ENCODE measurements at regions not wholly inside any gene's neighbourhood (a gene's known extent, or its start where the extent isn't known, plus 50 kb on each side); places are given as distances from the start of the nearest gene placed in this dataset.
A peak's percentile ranks its signal among the peaks of the same experiment; 100 is the strongest.

DNA sequence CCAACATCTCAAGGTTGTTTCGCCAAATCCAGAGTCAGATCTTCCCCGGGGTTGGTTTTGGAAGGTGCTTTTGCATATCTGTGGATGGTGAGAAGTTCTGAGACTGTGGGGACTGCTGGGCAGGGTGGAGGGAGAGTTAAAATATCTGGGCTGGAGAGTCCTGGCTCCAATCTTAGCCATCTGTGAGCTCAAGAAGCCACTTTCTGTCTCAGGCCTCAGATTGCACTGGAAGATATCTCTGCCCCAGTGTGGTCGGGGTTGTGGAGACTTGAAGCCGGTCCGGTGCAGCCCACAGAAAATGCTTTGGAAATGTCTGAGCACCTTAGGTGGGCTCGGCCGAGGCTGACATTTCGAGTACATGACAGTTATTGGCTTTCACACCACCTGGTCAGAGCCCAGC, 72.2 kb upstream of the SFMBT2 start:
- intact Hi-C loops (cut with DNase I, micrococcal nuclease), result no loop called here
- TF ChIP-seq, protein P1, sequence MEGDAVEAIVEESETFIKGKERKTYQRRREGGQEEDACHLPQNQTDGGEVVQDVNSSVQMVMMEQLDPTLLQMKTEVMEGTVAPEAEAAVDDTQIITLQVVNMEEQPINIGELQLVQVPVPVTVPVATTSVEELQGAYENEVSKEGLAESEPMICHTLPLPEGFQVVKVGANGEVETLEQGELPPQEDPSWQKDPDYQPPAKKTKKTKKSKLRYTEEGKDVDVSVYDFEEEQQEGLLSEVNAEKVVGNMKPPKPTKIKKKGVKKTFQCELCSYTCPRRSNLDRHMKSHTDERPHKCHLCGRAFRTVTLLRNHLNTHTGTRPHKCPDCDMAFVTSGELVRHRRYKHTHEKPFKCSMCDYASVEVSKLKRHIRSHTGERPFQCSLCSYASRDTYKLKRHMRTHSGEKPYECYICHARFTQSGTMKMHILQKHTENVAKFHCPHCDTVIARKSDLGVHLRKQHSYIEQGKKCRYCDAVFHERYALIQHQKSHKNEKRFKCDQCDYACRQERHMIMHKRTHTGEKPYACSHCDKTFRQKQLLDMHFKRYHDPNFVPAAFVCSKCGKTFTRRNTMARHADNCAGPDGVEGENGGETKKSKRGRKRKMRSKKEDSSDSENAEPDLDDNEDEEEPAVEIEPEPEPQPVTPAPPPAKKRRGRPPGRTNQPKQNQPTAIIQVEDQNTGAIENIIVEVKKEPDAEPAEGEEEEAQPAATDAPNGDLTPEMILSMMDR (IDR thresholded peaks at IDR 0.05), result no peak
- Histone ChIP-seq H3K4me1 (ENCODE audit: low read depth) (no peaks in the 10 kb centered on the region), H3K36me3 (ENCODE audit: low read depth) (no peaks in the 10 kb centered on the region), H3K9me3 (no peaks in the 10 kb centered on the region), H3K4me3 (no peak overlapping the region)
- no peak for DNase-seq
- ATAC-seq, result no peak

DNA sequence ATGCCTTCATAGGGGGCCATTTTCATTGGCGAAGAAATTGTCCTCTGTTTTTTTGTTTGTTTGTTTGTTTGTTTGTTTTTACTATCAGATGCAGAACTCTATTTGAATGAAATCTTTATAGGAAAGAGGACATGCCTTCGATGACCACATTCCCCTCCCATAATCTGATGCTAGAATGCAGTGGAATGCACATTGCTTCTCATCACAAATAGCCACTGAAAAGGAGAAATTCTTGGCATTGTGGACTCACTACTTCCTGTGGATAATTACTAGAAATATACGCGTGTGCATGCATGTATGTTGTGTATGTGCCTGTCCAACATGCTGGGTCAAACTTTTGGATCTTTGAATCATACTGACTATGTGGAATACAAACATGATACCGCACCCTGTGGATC, 70.5 kb upstream of the SFMBT2 start:
- ATAC-seq, result no peak
- Histone ChIP-seq H3K4me1 (ENCODE audit: low read depth) (no peaks in the 10 kb centered on the region), H3K4me3 (no peak overlapping the region), H3K9me3 (no peaks in the 10 kb centered on the region), H3K36me3 (ENCODE audit: low read depth) (no peaks in the 10 kb centered on the region)
- intact Hi-C loops (cut with DNase I, micrococcal nuclease), result no loop called here
- no peak for DNase-seq
- TF ChIP-seq, protein P1 (IDR thresholded peaks at IDR 0.05), result no peak

DNA sequence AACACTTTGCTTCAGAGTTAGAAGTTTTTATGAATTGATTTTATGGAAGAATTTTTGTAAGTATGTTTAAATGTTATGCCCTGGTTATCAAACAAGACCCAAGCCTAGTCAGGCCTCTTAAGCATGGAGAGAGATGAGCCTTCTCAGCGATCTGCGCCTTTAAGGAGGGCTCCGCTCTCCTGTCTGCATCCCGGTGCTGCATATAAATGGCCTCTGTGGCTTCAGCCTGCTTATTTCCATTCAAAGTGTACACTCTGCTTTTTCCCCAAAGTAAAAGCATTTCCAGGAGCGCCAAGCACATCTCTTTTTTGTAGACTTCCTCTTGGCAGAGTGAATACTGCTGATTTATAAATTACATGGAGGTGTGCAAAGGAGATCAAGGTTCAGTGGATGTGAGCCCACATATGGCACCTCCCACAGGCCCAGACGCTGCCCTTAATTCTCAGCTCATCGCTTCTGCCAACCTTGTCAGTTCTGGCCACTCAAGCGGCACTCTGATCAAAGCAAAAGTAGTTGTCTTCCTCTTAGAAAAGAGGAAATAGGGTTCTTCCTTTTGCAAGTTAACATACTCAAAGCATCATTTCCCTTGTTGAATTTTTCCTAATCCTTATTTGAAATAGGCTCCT, 70.0 kb upstream of the SFMBT2 start:
- H3K36me3 ChIP-seq (ENCODE audit: low read depth), result no peaks in the 10 kb centered on the region
- no peak for DNase-seq
- intact Hi-C loops (cut with DNase I, micrococcal nuclease), result no loop called here
- TF ChIP-seq, protein P1 (IDR thresholded peaks at IDR 0.05), result no peak
- no peaks in the 10 kb centered on the region for H3K4me1 ChIP-seq (ENCODE audit: low read depth)
- peak; percentile 50 for ATAC-seq
- H3K4me3 ChIP-seq, result no peak overlapping the region
- H3K9me3 ChIP-seq, result no peaks in the 10 kb centered on the region

DNA sequence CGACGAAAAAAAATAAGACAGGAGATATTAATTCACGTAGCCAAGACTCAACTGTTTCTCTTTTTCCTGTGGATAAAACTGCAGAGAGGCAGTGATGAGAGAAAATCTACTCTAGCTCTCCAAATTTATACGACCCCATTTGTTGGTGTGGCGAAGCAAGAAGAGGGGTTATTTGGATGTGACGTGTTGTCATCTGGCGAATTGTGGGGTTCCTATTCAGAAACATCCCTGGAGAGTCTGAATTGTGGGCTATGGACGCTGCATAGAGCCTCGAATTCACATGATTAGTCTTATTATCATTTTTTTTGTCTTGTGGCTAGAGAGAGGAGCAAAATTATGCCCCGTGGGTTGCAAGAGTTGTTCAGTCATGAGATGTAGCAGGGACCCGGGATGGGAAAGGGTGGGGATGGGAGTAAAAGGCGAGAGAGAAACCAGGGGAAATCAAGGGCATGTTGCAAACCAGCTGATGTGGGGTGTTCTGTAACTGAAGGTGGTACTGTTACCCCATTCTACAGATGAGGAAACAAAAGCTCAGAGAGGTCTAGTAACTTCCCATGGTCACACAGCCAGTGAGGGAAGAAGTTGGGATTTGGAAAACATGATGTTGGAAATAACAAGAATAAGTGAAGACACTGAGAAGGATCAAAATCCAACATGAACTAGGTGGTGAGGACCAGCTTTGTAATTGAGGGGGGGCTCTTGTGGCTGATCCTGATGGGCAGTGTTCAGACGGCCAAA, 69.2 kb upstream of the SFMBT2 start:
- Histone ChIP-seq H3K36me3 (ENCODE audit: low read depth) (no peaks in the 10 kb centered on the region), H3K4me3 (no peak overlapping the region), H3K9me3 (no peaks in the 10 kb centered on the region), H3K4me1 (ENCODE audit: low read depth) (no peaks in the 10 kb centered on the region)
- intact Hi-C loops (cut with DNase I, micrococcal nuclease), result no loop called here
- TF ChIP-seq, protein P1 (IDR thresholded peaks at IDR 0.05), result no peak
- ATAC-seq (no peak), DNase-seq (no peak)

DNA sequence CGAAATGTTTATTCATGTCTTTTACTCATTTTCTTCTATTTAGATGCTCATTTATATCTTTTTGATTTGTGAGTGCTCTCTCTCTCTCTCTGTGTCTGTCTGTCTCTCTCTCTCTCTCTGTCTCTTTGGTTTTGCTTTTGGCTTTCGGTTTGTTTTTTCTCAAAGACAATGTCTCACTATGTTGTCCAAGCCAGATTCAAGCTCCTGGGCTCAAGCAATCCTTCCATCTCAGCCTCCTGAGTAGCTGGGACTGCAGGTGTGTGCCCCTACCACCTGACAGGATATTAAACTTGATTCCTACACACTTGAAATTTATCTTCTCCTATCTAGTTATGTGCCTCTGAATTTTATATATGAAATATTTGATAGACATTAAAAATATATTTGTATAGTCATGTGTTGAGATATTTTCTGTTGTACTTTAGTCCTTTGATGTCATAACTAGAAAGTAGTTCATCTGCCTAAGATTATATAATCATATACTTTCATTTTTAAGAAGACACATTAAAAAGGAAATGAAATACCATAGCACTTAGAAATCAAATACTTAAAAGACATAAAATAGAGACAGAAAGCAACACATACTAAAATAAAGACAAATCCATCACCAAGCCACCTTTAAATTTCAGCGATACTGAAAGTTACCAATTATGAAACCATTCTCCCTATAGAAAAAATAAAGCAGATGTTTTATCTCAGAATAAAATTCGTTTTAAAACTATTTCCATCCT, 68.1 kb upstream of the SFMBT2 start:
- Histone ChIP-seq H3K9me3 (no peaks in the 10 kb centered on the region), H3K36me3 (ENCODE audit: low read depth) (no peaks in the 10 kb centered on the region), H3K4me1 (ENCODE audit: low read depth) (no peaks in the 10 kb centered on the region), H3K4me3 (no peak overlapping the region)
- ATAC-seq (no peak), DNase-seq (no peak)
- TF ChIP-seq, protein P1 (IDR thresholded peaks at IDR 0.05), result no peak
- intact Hi-C loops (cut with DNase I, micrococcal nuclease), result no loop called here
